Amniotic epithelial cell (primary cell): ENCODE measurements at regions not wholly inside any gene's neighbourhood (a gene's known extent, or its start where the extent isn't known, plus 50 kb on each side); places are given as distances from the start of the nearest gene placed in this dataset.

ENCODE experiments used
- DNase-seq: peaks from one replicate; pipeline ENCODE4 v3.0.0-alpha.2; 2010; ENCODE audit warnings: low read depth

DNA sequence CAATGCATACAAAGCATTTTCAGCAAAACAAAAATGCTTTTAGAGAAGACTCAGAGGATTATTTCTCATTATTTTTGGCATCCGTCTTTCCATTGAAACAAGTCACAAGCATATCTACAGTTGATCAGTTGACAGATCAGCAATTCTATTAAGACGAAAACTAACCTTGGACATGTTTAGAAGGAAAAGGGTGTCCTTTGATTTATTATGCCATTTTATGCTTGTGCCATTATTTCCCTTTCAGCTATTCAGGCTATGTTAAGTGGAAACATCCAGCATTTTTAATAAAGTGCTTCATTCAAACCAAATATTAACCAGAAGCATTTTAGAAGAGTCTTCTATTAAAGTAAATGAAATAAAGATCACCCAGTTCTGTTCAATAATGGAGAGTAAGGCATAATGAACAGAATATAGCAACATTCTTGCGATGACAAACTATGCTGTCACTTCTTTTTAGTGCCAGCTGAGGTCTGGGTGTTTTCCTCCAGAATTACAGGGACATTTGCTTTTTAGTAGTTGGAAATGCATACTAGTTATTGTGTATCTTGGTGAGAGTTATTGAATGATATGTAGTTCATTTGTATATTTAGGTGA, 481.4 kb downstream of the PLA2G4A start:
- no peak for DNase-seq

DNA sequence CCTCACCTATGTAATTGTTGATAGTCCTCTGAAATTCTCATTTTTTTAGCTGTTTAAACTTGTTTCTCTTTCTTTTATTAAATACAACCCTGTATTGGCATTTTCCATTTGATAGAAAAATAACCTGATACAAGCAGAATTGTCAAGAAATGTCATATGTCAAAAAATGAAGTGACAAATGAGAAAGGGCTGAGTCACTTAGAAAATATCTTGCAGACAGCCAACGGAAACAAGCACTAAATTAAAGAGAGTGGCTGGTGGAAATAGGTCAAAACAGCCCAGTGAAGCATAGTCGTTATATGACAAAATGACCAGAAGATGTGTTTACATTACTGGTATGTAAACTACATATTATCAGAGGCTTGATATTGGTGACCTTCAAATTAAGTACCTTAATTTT, 484.4 kb downstream of the PLA2G4A start:
- DNase-seq = peak; percentile 29

DNA sequence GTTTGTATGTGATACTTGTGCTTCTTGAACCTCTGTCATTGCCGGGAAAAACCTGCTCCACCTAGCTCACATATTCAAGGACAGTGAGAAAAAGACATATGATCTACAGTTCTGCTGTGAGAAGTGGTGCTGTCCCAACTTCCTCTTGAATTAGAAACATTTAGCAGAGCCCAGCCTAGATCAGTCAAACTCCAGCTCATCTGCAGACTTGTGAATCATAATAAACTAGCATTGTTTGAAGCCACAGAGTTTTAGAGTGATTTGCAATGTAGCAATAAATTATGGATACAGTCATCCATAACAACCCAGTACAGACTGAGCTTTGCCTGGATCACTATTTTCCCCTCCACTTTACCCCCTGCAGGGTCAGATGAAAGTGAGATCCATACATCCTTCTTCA, 497.8 kb downstream of the PLA2G4A start:
- peak; percentile 37 for DNase-seq

DNA sequence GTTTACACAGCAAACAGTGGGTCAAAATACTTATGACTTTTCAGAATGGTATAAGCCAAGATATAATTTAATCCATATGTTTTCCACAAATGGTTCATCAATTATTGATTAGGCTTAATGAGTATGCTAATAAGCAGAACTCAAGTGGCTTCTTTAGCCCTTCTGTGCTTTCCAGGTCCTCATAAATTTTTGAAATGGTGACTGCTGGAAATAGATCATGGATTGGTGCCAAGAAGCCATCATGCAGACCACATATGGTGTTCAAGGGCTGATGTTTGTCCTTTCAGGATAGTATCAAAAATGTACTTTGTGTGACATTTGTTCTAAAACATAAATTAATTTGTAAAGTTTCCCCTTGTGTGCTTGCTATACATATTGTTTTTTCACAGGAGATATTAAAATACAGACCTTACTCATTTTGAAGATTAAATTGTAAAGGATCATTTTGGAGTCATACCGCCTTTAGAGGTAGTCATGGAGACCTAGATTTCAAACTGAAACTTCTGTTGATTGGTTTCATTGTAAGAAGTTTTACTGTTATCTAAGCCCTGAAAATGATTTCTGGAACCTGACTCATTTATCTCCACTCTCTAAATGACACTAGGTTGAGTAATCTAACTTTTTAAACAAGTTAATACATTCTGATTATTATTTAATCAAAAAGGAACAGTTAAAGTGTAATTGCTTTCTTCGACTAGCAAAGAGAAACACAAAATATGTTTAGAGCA, 507.9 kb downstream of the PLA2G4A start:
- DNase-seq = no peak

DNA sequence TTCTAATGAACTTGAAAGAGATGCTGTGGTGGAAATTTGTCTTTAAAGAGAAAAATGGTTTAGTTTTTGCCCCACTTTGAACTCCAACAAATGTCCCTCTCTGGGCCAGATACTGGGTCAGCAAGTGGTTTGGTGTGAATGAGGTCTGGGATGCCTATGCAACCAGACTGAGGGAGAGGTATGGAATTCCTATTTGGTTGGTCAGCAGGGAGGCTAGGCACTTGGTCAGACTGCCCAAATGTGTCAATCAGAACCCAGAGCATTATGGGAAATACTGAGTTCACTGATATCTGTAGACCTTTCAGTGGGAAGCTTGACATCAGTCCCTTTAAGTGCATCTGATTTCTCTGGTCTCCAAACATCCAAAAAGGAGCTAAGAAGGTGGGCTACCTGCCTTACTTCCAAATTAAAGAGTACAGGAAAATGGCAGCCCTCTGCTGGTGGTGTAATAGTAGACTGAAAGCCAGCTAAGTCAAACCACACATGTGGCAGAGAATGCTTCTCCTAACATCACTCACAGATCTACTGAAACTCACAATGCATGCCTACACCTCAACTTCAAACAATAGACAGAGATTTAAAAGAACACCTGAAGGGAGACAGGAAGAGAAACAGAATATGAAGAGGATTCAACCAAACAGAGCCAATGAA, 510.1 kb downstream of the PLA2G4A start:
- DNase-seq = no peak

DNA sequence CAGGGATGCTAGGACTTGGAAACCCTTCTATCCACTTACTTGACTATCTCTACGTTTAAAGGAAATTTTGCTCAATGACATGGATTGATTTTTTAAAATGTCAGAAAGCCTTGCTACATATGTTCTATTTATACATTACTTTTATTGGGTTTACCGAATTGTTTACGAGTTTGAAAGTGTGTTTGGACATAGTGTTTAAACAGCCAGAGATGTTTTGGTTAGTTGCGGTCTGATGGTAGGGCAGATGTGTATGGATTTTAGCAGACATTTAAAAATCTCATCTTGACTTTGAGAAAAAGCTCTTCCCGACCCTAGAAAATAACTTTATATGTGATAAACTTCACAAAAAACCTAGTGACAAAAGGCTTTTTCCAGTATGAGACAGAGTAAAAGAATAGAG, 513.7 kb downstream of the PLA2G4A start:
- no peak for DNase-seq

DNA sequence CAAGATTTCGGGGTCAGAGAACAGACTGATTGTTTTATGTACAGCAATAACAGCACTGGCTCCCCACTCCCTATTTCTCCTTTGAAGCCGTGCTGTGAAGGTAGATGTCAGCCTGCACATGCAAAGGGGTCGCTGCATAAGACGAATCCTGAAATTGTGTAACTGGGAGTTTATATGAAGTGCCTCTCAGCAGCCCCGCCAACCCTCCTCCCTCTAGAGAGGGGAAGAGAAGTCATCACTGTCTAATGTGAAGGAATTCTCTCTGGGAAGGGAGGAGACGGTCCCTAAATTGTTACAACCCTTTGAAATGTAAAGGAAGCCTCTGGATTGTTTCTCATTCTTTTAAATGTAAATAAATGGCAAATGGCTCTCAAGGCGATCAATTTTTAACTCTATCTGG, 545.3 kb downstream of the PLA2G4A start:
- no peak for DNase-seq

DNA sequence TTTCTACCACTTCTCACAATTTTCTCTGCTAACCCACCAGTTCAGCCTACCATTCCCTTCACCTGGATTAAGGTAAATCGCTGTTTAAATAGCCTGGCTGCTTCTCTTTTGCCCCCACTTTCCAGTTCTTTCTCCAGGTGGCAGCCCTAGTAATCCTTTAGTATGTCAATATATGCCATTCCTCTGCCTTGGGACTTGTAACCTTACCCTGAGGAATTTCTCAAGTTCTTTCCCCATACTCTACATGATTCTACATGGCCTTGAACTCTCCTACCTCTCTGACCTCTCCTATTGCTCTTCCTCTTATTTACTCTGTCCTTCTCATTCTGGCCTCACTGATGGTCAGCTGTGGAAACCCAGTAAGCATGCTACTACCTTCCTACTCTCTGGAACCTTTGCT, 546.0 kb downstream of the PLA2G4A start:
- no peak for DNase-seq

DNA sequence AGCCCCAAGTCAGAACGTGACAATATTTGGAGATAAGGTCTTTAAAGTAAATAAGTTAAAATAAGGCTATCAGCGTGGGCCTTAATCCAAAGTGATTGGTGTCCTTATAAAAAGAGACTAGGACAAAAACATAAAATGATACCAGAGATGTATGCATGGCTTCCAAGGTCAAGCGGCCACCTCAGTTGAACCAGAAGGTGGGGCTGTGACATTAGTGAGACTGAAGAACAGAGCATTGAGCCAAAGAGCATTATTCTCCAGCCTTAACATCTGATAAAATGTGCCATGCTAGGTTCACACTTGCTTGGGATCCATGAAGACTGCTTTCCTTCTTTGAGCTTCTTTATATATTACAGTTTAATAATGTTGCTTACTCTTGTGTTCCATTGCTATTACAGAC, 554.6 kb downstream of the PLA2G4A start:
- no peak for DNase-seq

DNA sequence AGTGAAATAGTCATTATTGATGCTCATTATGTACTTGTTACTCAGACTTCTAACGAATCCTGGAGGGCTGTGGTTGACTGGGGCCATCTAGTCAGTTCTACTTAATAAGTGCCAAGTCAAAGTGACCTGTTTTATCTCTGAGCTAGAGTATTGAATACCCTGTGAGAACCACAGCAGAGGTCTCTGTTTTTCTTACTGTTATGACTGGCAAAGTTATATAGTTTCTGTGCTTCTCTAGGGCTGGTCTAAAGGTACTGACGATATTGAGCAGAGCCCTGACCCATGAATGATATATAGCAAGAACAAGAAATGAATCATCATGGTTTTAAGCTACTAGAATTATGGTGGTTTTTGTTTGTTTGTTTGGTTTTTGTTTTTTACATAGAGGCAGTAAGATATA, 555.8 kb downstream of the PLA2G4A start:
- DNase-seq = peak; percentile 11

DNA sequence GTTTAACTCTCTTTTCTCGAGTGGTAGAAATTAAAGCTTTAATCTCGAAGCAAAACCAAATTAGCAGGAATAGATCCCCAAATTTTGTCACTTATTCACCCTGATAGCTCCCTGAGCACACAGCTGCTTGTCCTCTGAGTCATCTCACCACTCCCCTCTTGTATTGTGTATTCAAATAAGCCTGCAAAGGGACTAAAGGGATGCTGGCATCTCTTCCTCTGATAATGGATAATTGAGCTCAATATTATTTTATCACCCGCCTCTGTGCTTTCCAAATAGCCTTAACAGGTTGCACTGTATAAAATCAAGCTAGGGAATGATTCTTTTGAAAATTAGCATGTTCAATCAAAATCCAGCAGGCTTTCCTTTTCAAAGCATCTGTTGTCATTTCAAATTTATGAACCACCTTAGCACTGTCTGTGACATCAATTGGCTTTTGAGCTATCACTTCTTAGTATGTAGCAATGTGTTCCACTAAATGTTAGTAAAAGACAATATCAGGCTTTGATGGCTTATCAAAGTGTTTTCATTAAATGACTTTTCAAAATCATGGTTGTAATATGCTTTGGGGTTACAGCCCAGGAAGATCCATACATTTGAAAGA, 561.6 kb downstream of the PLA2G4A start:
- DNase-seq = no peak

DNA sequence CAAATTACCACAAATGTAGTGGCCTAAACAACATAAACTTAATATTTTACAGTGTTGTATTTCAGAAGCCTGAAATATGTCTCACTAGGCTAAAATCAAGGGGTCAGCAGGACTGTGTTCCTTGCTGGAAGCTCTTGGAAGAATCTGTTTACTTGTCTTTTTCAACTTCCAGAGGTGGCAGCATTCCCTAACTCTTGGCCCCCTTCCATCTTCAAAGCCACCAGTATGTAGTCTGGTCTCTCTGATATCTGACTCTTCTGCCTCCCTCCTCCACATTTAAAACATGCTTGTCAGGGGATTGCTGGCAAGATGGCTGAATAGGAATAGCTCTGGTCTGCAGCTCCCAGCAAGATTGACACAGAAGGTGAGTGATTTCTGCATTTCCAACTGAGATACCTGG, 567.5 kb downstream of the PLA2G4A start:
- peak; percentile 58 for DNase-seq

DNA sequence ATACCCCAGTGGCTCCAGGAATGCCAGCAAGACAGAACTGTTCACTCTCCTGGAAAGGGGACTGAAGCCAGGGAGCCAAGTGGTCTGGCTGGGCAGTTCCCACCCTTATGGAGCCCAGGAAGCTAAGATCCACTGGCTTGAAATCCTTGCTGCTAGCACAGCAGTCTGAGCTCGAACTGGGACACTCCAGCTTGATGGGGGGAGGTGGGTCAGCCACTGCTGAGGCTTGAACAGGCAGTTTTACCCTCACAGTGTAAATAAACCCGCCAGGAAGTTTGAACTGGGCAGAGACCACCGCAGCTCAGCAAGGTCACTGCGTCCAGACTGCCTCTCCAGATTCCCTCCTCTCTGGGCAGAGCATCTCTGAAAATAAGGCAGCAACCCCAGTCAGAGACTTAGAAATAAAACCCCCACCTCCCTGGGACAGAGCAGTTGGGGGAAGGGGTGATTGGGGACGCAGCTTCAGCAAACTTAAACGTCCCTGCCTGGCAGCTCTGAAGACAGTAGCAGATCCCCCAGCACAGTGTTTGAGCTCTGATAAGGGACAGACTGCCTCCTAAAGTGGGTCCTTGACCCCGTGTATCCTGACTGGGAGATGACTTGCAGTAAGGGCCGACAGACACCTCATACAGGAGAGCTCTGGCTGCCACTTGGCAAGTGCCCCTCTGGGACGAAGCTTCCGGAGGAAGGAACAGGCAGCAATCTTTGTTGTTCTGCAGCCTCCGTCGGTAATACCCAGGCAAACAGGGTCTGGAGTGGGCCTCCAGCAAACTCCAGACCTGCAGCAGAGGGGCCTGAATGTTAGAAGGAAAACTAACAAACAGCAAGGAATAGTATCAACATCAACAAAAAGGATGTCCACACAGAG, 568.4 kb downstream of the PLA2G4A start:
- DNase-seq = no peak

DNA sequence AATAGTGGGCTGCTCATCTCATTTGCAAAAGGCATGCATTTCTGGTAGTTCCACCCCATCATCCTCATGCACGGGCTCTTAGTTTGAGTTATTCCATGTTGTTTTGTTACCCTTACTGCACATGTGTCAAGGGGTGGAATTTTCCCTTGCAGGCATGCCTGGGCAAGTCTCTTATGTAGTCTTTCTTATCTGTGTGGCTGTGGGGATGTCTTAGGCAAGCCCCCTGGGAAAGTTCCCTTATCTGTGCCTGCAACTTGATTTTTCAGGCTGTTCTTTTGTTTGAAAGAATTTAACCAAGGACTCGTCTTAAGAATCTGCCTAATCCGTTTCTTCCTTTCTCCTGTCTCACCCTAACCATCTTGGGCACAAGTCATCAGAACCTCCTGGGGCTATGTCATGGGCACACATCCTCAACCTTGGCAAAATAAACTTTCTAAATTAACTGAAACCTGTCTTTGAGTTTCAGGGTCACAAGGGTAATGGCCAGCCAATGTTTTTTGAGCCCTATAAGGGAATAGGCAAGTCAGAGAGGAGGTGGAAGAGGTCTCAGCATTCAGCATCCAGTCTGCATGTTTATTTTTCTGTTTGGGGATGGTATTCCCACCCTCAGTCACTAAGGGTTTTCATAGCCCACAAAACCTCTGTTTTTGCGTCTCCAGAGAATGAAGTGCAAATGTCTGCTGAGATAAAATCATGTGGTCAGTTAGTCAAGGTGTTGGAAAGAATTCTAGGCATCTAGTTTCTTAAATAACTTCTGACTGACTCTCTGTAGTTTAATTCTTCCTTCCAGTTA, 579.7 kb downstream of the PLA2G4A start:
- peak; percentile 87 for DNase-seq

DNA sequence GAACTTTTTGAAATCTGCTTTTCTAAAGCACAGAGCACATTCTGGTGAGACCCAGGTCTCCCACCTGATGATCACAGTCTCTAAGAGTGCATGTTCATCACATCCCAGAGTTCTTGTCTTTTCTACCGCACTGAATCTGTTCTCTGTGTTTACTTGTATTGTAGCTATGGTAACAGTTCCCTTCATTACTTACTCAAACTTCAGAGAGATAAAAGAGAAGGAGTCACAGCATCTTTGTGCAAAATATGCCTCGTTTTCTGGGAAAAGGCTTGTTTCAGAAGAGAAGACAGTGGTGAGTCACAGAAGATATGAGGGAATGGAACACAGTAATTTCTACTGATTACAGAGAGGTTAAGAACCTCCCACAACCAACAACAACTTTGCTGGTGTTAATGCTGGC, 580.6 kb downstream of the PLA2G4A start:
- DNase-seq = peak; percentile 99

DNA sequence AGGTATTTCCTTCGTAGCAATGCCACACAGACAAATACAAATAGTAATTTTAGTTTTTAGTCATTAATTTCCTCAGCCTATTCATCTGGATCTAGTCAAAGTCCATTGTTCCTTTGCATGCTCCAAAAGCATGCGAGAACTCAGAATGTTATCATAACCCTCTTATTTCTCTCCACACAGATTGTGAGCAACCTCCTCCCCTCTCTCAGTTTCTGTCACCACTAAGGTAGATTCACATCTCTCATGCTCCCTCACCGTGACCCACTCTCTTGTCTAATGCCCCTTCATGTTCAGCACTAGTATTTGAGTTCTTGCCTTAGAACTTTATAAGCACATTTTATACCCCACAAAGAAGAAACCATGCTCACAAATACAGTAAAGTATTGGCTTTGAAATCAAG, 582.4 kb downstream of the PLA2G4A start:
- no peak for DNase-seq

DNA sequence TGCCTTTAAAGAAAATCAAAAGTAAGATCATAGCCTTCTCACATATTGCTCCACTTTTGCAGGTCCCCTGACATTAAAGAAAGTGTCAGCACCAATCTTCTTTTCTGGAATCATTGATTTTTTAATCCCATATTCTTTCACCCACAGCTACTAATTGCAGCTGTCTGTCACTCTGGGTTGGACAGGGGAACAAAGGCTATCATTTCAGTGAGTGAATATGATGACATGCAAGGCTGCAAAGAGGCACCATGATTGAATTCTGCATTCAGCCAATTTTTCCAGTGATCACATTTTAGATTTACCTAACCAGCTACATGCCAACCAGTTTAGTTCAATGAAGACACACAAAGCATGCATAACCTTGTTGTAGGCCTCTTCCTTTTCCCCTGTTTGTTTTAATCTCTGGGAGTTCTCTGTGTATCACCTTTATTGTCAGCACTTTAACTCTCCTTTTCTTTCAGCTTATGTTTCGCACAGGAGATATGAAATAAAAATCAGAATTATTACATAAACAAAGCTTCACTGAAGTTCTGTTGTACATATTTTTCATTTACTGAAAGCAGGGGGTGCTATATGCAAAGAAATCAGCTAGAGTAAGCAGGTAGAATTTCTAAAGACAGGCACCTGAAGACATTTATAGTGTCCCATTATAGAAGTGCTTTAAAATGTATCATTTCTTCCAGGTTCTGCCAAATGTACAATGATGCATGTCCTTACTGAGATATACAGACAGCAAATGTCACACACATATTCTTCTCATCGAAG, 584.8 kb downstream of the PLA2G4A start:
- DNase-seq = peak; percentile 45

DNA sequence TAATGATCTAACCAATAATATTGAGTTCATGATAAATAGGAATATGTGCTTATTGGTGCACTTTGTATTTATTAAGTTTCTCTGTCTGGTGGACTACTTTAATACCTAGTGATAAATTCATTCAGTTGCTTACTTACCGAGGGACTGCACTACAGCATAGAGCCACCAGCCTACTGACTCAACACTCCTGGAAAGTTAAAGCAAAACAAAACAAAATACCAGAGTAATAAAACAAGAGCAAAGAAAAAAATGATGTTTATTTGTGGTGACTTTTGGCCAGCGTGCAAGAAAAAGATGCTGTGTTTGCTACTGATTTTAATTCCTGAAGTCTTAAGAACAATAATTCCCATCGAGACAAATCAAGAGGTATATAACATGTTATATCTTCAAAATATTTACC, 586.3 kb downstream of the PLA2G4A start:
- peak; percentile 39 for DNase-seq

DNA sequence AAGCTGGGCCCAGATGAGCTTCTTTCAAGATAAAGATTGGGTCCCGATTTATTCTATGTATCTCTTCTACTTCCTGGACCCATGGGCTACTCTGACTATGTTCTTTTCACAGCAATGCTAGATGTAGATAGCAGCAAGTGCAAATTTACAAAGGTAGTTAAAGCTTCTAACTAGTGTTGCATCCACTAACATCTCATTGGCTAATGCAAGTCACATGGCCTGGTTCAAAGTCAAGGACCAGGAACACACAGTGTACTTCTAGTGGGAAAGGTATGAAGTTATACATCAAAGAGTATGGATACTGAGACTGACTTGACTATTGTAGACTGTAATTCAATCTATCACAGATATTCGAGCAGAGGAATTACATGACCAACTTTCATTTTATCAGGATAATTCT, 588.8 kb downstream of the PLA2G4A start:
- DNase-seq = no peak

DNA sequence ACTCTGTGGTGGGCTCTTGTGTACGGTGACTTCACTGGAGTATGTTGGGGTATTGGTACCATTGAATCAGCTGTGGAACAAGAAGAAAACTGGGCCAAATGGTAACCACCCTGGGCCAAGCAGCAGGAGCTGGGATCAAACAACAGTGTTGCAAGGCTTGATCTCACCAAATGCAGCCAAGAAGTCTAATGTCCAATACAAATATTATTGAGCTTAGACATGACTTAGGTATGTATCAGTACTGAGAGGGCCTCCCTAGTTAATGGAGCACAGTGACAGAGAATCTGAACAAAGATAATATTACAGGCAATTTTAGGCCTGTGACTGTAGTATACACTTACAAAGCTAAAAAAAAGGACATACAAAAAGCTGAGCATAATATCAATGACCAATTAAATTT, 604.8 kb downstream of the PLA2G4A start:
- no peak for DNase-seq

DNA sequence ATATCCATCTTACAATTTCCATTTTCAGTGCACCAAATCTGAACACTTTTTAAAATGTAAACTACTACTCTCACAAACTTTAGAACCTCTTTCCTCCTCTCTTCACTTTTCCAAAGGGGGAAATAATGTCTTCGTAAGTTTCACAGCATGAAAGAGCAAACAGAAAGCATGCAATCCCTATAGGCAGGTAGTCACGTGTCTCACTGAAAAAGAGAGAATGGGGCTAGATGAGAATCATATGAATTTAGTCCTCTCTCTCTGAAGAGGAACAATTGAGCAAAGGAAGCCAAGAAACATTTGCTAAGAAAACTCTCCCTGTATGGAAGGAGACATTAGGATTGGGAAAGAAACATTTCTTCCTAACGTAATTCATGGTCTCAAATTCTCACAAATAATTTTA, 613.9 kb downstream of the PLA2G4A start:
- DNase-seq = no peak
